Posterior vena cava (tissue), 2 donors: ENCODE measurements at regions not wholly inside any gene's neighbourhood (a gene's known extent, or its start where the extent isn't known, plus 50 kb on each side); places are given as distances from the start of the nearest gene placed in this dataset.
"Not testable (repeated sequence)": the region's sequence is repeated elsewhere in the genome, so short reads cannot be mapped to it uniquely, and the experiment has no call there.

Source experiments
- DNase-seq: peaks from one replicate; pipeline ENCODE4 v3.0.0-alpha.2; 2020; ENCODE audit warnings: low spot score
- intact Hi-C, 2 donors: fragments of 100-400 bp; cut with DNase I; formaldehyde crosslinking; loops; one replicate each; pipeline versions ENCODE4 v1.14.1 to v1.14.2; 2022 to 2023
- donor health status: DM: yes; HTN: yes; CAD: no.
- donor health status: DM: yes; HTN: yes; CAD: no.

GRCh38 chr2:11877764-11878163 is 131.3 kb downstream of the LPIN1 start:
- intact Hi-C loops, result no loop called here
- DNase-seq, result no peak

GRCh38 chr2:11885253-11885652 is 138.8 kb downstream of the LPIN1 start:
- DNase-seq, intact Hi-C loops: not testable (repeated sequence)

GRCh38 chr2:11886899-11887298 is 140.5 kb downstream of the LPIN1 start:
- intact Hi-C loops, DNase-seq: not testable (repeated sequence)

- DNase-seq, result no peak
- intact Hi-C loops, result no loop called here
Measured at GRCh38 chr2:11889101-11889850, 142.8 kb downstream of the LPIN1 start.

GRCh38 chr2:11889854-11890253 is 143.4 kb downstream of the LPIN1 start:
- DNase-seq, result no peak
- intact Hi-C loops, result no loop called here

- no peak for DNase-seq
- intact Hi-C loops, result no loop called here
Measured at GRCh38 chr2:11891028-11891427, 144.6 kb downstream of the LPIN1 start.

GRCh38 chr2:11891671-11892440 is 145.4 kb downstream of the LPIN1 start:
- intact Hi-C loops, result no loop called here

GRCh38 chr2:11896386-11896785 is 150.0 kb downstream of the LPIN1 start:
- intact Hi-C loops, result no loop called here
- DNase-seq, result no peak

More at GRCh38 chr2:11891671-11892440, 145.4 kb downstream of the LPIN1 start:
- no peak for DNase-seq

- intact Hi-C loops, result no loop called here
- no peak for DNase-seq
Measured at GRCh38 chr2:11898576-11898975, 152.1 kb downstream of the LPIN1 start.

GRCh38 chr2:11899264-11899818 is 152.9 kb downstream of the LPIN1 start:
- intact Hi-C loops, result no loop called here
- DNase-seq, result no peak

- intact Hi-C loops, result not testable (repeated sequence)
Measured at GRCh38 chr2:11900891-11901290, 154.5 kb downstream of the LPIN1 start.

GRCh38 chr2:11901351-11902069 is 155.1 kb downstream of the LPIN1 start:
- intact Hi-C loops, result no loop called here
- DNase-seq, result no peak

More at GRCh38 chr2:11900891-11901290, 154.5 kb downstream of the LPIN1 start:
- DNase-seq, result not testable (repeated sequence)

GRCh38 chr2:11903085-11903606 is 156.7 kb downstream of the LPIN1 start:
- intact Hi-C loops, result no loop called here
- no peak for DNase-seq

- intact Hi-C loops, result no loop called here
- no peak for DNase-seq
Measured at GRCh38 chr2:11904029-11904428, 157.6 kb downstream of the LPIN1 start.

GRCh38 chr2:11904941-11905340 is 158.5 kb downstream of the LPIN1 start:
- DNase-seq, result no peak
- intact Hi-C loops, result no loop called here

- intact Hi-C loops, result no loop called here
- no peak for DNase-seq
Measured at GRCh38 chr2:11907190-11907589, 160.8 kb downstream of the LPIN1 start.

GRCh38 chr2:11910971-11911370 is 164.5 kb downstream of the LPIN1 start:
- intact Hi-C loops, result no loop called here
- no peak for DNase-seq

- intact Hi-C loops, result no loop called here
- no peak for DNase-seq
Measured at GRCh38 chr2:11912980-11913379, 166.5 kb downstream of the LPIN1 start.

GRCh38 chr2:11914455-11914854 is 168.0 kb downstream of the LPIN1 start:
- no peak for DNase-seq
- intact Hi-C loops, result no loop called here

- intact Hi-C loops, result no loop called here
- DNase-seq, result no peak
Measured at GRCh38 chr2:11915650-11916049, 169.2 kb downstream of the LPIN1 start.
